HCT116 (cell line): ENCODE measurements at regions not wholly inside any gene's neighbourhood (a gene's known extent, or its start where the extent isn't known, plus 50 kb on each side); places are given as distances from the start of the nearest gene placed in this dataset.

Experiments
- ATAC-seq: fragments of 200-7000 bp; cut with Tn5 transposase; 2 replicates; pipeline ENCODE4 v1.9.1; 2020; ENCODE audit warnings: mild to moderate bottlenecking, moderate library complexity
- BruUV-seq: library from RNA; stranded (reverse); fragments of 400-500 nt; replicated peaks from 2 replicates; lab custom pipeline; 2021; lab: Mats Ljungman, UMichigan
- CTCF ChIA-PET: fragments of 300-600 bp; sonication (Branson Sonifier 250); formaldehyde crosslinking; loops from one replicate; lab custom pipeline; 2021; ENCODE audit warnings: antibody characterized with exemption; lab: Charles Lee
- POLR2A ChIA-PET: fragments of 300-600, 350-600 bp; sonication (Branson Sonifier 250); formaldehyde crosslinking; loops from one replicate; lab custom pipeline; 2021; ENCODE audit warnings: antibody characterized with exemption; lab: Charles Lee
- RAD21 ChIA-PET, 2 experiments: fragments of 300-600 bp; sonication (Branson Sonifier 250); formaldehyde crosslinking; loops; one replicate each; lab custom pipeline; 2023; ENCODE audit warnings: low total read pairs in 2 of 2; ENCODE audit not compliant: uncharacterized antibody in 2 of 2, unreplicated experiment in 2 of 2, low non-redundant PET in 1 of 2; lab: Charles Lee
- DNase-seq: peaks from one replicate; pipeline ENCODE4 v3.0.0-alpha.2; 2010; ENCODE audit warnings: low read depth, low spot score
- H2AFZ ChIP-seq: fragments of 200-600 bp; shearing (Covaris generic), sonication (generic); 2 replicates; pipeline ENCODE4 v1.6.1; 2017; ENCODE audit warnings: low read depth, mixed run types, mixed read lengths, antibody characterized with exemption, low read length; ENCODE audit not compliant: poor library complexity, severe bottlenecking
- H3K27ac ChIP-seq: 2 replicates; pipeline ENCODE4 v1.5.1; 2012; ENCODE audit warnings: low read depth, low read length
- H3K27me3 ChIP-seq: fragments of 200-600 bp; sonication (generic); 2 replicates; pipeline ENCODE4 v1.6.1; 2016; ENCODE audit warnings: mixed run types, low read length, mixed read lengths; ENCODE audit not compliant: insufficient read depth
- H3K36me3 ChIP-seq, 2 experiments: fragments of 200-500 bp in 1 of 2; fragments of 200-600 bp in 1 of 2; sonication (Bioruptor generic) in 1 of 2; sonication (generic) in 1 of 2; 2 replicates each; pipeline versions ENCODE4 v1.5.1 to v1.6.1; 2014 to 2016; ENCODE audit warnings: low read length in 2 of 2, inconsistent platforms in 1 of 2, mixed read lengths in 1 of 2, mixed run types in 1 of 2; ENCODE audit not compliant: insufficient read depth in 2 of 2, control insufficient read depth in 1 of 2
- H3K4me1 ChIP-seq, 2 experiments: fragments of 200-600 bp in 1 of 2; sonication (generic) in 1 of 2; 2 replicates each; pipeline versions ENCODE4 v1.5.1 to v1.6.1; 2012 to 2017; ENCODE audit warnings: low read length in 2 of 2, inconsistent platforms in 1 of 2, mild to moderate bottlenecking in 1 of 2, mixed read lengths in 1 of 2, mixed run types in 1 of 2, moderate library complexity in 1 of 2; ENCODE audit not compliant: insufficient read depth in 2 of 2, control insufficient read depth in 1 of 2
- H3K4me2 ChIP-seq: fragments of 200-600 bp; sonication (generic); 2 replicates; pipeline ENCODE4 v1.6.1; 2017; ENCODE audit warnings: mixed run types, low read length, mixed read lengths
- H3K4me3 ChIP-seq, 2 experiments: fragments of 200-600 bp in 1 of 2; sonication (generic) in 1 of 2; replicated peaks in 1 of 2; 2 replicates each; pipeline ENCODE4 v1.5.1; 2011 to 2016; ENCODE audit warnings: low read length in 2 of 2, control low read depth in 1 of 2, low read depth in 1 of 2, mild to moderate bottlenecking in 1 of 2, mixed read lengths in 1 of 2, mixed run types in 1 of 2
- H3K79me2 ChIP-seq: fragments of 200-600 bp; sonication (generic); 2 replicates; pipeline ENCODE4 v1.6.1; 2017; ENCODE audit warnings: mild to moderate bottlenecking, mixed run types, low read length, moderate library complexity, mixed read lengths; ENCODE audit not compliant: insufficient read depth
- H3K9ac ChIP-seq: fragments of 200-600 bp; sonication (generic); 2 replicates; pipeline ENCODE4 v1.6.1; 2016; ENCODE audit warnings: low read length, mixed read lengths
- H3K9me2 ChIP-seq: fragments of 200-600 bp; sonication (generic), shearing (Covaris generic); 2 replicates; pipeline ENCODE4 v1.6.1; 2017; ENCODE audit warnings: mixed run types, mild to moderate bottlenecking, moderate library complexity; ENCODE audit not compliant: insufficient read depth
- H3K9me3 ChIP-seq, 2 experiments: fragments of 200-500 bp in 1 of 2; fragments of 200-600 bp in 1 of 2; sonication (Bioruptor generic) in 1 of 2; sonication (generic) in 1 of 2; 2 replicates each; pipeline ENCODE4 v1.6.1; 2014 to 2017; ENCODE audit warnings: low read length in 2 of 2, mixed read lengths in 2 of 2, inconsistent platforms in 1 of 2, low read depth in 1 of 2, mild to moderate bottlenecking in 1 of 2, mixed run types in 1 of 2, moderate library complexity in 1 of 2; ENCODE audit not compliant: control insufficient read depth in 1 of 2, insufficient read depth in 1 of 2
- H4K20me1 ChIP-seq: fragments of 200-600 bp; sonication (generic), shearing (Covaris generic); 2 replicates; pipeline ENCODE4 v1.6.1; 2017; ENCODE audit warnings: mixed run types, mild to moderate bottlenecking, moderate library complexity; ENCODE audit not compliant: insufficient read depth
- ATF3 ChIP-seq: IDR thresholded peaks from 2 replicates; pipeline ENCODE4 v1.6.1; 2012
- CEBPB ChIP-seq: IDR thresholded peaks from 2 replicates; pipeline ENCODE4 v1.6.1; 2012; ENCODE audit warnings: low read depth
- CTCF ChIP-seq, 3 experiments: fragments of 200-600 bp in 1 of 3; sonication (generic) in 1 of 3; IDR thresholded peaks in 2 of 3; conservative IDR thresholded peaks in 1 of 3; 2 replicates each; pipeline ENCODE4 v1.5.1; 2012 to 2017; ENCODE audit warnings: low read depth in 2 of 3, low read length in 2 of 3, antibody characterized with exemption in 1 of 3, borderline replicate concordance in 1 of 3, control low read depth in 1 of 3, mild to moderate bottlenecking in 1 of 3, mixed read lengths in 1 of 3, mixed run types in 1 of 3, moderate library complexity in 1 of 3; ENCODE audit not compliant: insufficient read depth in 1 of 3
- EGR1 ChIP-seq: IDR thresholded peaks from 2 replicates; pipeline ENCODE4 v1.6.1; 2012; ENCODE audit warnings: low read depth
- ELF1 ChIP-seq: IDR thresholded peaks from 2 replicates; pipeline ENCODE4 v1.6.1; 2012; ENCODE audit warnings: low read depth, borderline replicate concordance
- EZH2 ChIP-seq: fragments of 200-600 bp; sonication (generic); IDR thresholded peaks from 2 replicates; pipeline ENCODE4 v1.6.1; 2017; ENCODE audit warnings: antibody characterized with exemption, mixed run types
- EZH2phosphoT487 ChIP-seq: fragments of 200-600 bp; IDR thresholded peaks from 2 replicates; pipeline ENCODE4 v1.6.1; 2018; ENCODE audit warnings: antibody characterized with exemption, borderline replicate concordance
- JUND ChIP-seq: IDR thresholded peaks from 2 replicates; pipeline ENCODE4 v1.6.1; 2012
- POLR2A ChIP-seq: IDR thresholded peaks from 2 replicates; pipeline ENCODE4 v1.7.0; 2011; ENCODE audit warnings: borderline replicate concordance; ENCODE audit not compliant: insufficient read depth, insufficient read length; ENCODE audit errors: extremely low read depth
- POLR2AphosphoS5 ChIP-seq: IDR thresholded peaks from 2 replicates; pipeline ENCODE4 v1.6.1; 2011; ENCODE audit warnings: mild to moderate bottlenecking, low read depth, low read length, moderate library complexity
- RAD21 ChIP-seq: IDR thresholded peaks from 2 replicates; pipeline ENCODE4 v1.6.1; 2012; ENCODE audit warnings: low read depth, mild to moderate bottlenecking
- SIN3A ChIP-seq: IDR thresholded peaks from 2 replicates; pipeline ENCODE4 v1.6.1; 2012; ENCODE audit warnings: low read depth
- SP1 ChIP-seq: IDR thresholded peaks from 2 replicates; pipeline ENCODE4 v1.6.1; 2012; ENCODE audit warnings: low read depth
- SRF ChIP-seq: IDR thresholded peaks from 2 replicates; pipeline ENCODE4 v1.6.1; 2012; ENCODE audit warnings: low read depth
- YY1 ChIP-seq: IDR thresholded peaks from 2 replicates; pipeline ENCODE4 v1.6.1; 2011; ENCODE audit warnings: low read length, low read depth, moderate library complexity, mild to moderate bottlenecking; ENCODE audit not compliant: insufficient replicate concordance; ENCODE audit errors: extremely low read depth
- ZFX ChIP-seq: fragments of 450-650 bp; IDR thresholded peaks from 2 replicates; pipeline ENCODE4 v1.6.1; 2017
- intact Hi-C: fragments of 100-400 bp; cut with micrococcal nuclease; formaldehyde crosslinking; loops from 2 replicates; pipeline ENCODE4 v1.10.0; 2022
- TF ChIP-seq, protein P1 (sequence below): IDR thresholded peaks from 2 replicates; pipeline ENCODE4 v1.6.1; 2012

- TF ChIP-seq ATF3 (no peak), EZH2 (no peak), EZH2phosphoT487 (no peak), ZFX (no peak), EGR1 (no peak), ELF1 (no peak), POLR2A (no peak), JUND (no peak), CEBPB (no peak)
- TF ChIP-seq, protein P1, sequence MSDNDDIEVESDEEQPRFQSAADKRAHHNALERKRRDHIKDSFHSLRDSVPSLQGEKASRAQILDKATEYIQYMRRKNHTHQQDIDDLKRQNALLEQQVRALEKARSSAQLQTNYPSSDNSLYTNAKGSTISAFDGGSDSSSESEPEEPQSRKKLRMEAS = no peak
- POLR2A ChIA-PET = no interaction called here
- intact Hi-C loops = no loop called here
- no peaks in the 10 kb centered on the region for H3K27me3 ChIP-seq
- H3K9me3 ChIP-seq = no peaks in the 10 kb centered on the region; a peak in 1 of 4 replicates
- DNase-seq (no peak), ATAC-seq (no peak)
- H3K4me2 ChIP-seq = no peak overlapping the region
- H3K27ac ChIP-seq = no peak overlapping the region
- RAD21 ChIA-PET = no interaction called here
- no peak overlapping the region for H3K9ac ChIP-seq
- no peaks in the 10 kb centered on the region for H3K9me2 ChIP-seq
- no peak overlapping the region for H2AFZ ChIP-seq
- CTCF ChIA-PET = no interaction called here
- H3K79me2 ChIP-seq = no peaks in the 10 kb centered on the region
- no peaks in the 10 kb centered on the region for H3K36me3 ChIP-seq
- no peak overlapping the region for H3K4me3 ChIP-seq
- no TSS peak for BruUV-seq
- no peaks in the 10 kb centered on the region for H4K20me1 ChIP-seq
- H3K4me1 ChIP-seq = no peaks in the 10 kb centered on the region
Observed at GRCh38 chr13:74710006-74710405, 575.8 kb upstream of the KLF12 start.

DNA sequence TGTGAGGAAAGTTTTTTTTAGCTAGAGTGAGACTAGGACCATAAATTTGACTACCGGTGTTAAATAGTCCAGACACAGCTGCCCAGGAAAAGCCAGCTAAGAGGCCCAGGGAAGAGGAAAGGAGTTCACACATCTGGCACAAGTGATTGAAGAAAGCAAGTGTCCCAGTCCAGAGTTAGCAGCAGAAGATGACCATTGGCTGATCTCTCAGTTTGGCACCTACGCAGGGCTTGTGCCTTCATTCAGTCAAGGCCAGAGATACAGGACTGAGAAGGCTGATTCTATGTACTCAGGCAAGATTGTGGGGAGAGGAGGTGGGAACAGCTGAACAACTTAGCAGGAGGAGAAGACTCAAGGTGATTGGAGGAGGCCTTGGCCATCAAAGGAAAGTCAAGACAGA is 575.0 kb upstream of the KLF12 start:
- no peaks in the 10 kb centered on the region for H3K36me3 ChIP-seq
- H4K20me1 ChIP-seq = no peaks in the 10 kb centered on the region
- CTCF ChIA-PET = no interaction called here
- H3K9ac ChIP-seq = no peak overlapping the region
- H3K9me3 ChIP-seq = no peaks in the 10 kb centered on the region; a peak in 1 of 4 replicates
- RAD21 ChIA-PET = no interaction called here
- intact Hi-C loops = no loop called here
- no peaks in the 10 kb centered on the region for H3K9me2 ChIP-seq
- no TSS peak for BruUV-seq
- no peak overlapping the region for H2AFZ ChIP-seq
- H3K4me3 ChIP-seq = no peak overlapping the region
- no peaks in the 10 kb centered on the region for H3K4me1 ChIP-seq
- H3K79me2 ChIP-seq = no peaks in the 10 kb centered on the region
- no peak overlapping the region for H3K4me2 ChIP-seq
- ATAC-seq (no peak), DNase-seq (no peak)
- H3K27ac ChIP-seq = no peak overlapping the region
- no peaks in the 10 kb centered on the region for H3K27me3 ChIP-seq
- POLR2A ChIA-PET = no interaction called here
- TF ChIP-seq, protein P1 = no peak
- TF ChIP-seq POLR2AphosphoS5 = no peak
- TF ChIP-seq RAD21 = no peak
- TF ChIP-seq EZH2 = no peak
- no peak for TF ChIP-seq CEBPB
- no peak for TF ChIP-seq ELF1
- TF ChIP-seq POLR2A = no peak
- no peak for TF ChIP-seq SIN3A
- TF ChIP-seq ZFX = no peak
- no peak for TF ChIP-seq EZH2phosphoT487
- TF ChIP-seq CTCF (IDR thresholded peaks at IDR 0.05 in 2 of 3, conservative IDR thresholded peaks at IDR 0.05 in 1 of 3; ENCODE audit: borderline replicate concordance in 1 of 3, insufficient read depth in 1 of 3, low read depth in 2 of 3, low read length in 2 of 3) = no peak
- TF ChIP-seq ATF3 = no peak
- TF ChIP-seq YY1 = no peak
- no peak for TF ChIP-seq SRF
- TF ChIP-seq EGR1 = no peak
- no peak for TF ChIP-seq SP1
